Activated T-cell treated with anti-CD3 and anti-CD28 coated beads for 24 hours (primary cell): ENCODE measurements at regions not wholly inside any gene's neighbourhood (a gene's known extent, or its start where the extent isn't known, plus 50 kb on each side); places are given as distances from the start of the nearest gene placed in this dataset.

Experiments
- DNase-seq: peaks from one replicate; pipeline ENCODE4 v3.0.0-alpha.2; 2020; ENCODE audit warnings: low read depth

DNA sequence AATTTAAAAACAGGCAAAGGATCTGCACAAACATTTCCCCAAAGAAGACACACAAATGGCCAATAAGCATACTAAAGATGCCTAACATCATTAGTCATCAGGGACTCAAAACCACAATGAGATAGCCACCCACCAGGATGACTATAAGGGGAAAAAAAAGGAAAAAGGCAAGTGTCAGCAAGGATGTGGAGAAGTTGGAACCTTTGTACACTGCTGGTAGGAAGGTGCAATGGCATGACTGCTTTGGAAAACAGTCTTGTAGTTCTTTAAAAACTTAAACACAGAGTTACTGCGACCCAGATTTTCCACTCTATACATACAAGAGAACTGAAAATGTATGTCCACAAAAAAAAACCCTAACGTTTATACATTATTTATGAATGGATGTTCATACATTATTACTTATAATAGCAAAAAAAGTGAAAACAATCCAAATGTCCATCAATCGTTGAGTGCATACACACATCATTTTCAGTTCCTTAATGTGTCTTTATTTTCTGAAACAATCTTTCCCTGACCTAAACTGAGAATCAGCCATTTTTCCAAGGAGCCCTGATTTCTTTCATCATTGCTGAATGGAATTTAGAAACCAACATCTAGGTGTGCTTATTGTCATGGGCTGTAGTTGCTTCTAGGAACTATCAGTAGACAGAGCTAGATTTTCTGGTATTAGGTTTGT lies 64.7 kb upstream of the TLK1 start:
- DNase-seq = no peak

DNA sequence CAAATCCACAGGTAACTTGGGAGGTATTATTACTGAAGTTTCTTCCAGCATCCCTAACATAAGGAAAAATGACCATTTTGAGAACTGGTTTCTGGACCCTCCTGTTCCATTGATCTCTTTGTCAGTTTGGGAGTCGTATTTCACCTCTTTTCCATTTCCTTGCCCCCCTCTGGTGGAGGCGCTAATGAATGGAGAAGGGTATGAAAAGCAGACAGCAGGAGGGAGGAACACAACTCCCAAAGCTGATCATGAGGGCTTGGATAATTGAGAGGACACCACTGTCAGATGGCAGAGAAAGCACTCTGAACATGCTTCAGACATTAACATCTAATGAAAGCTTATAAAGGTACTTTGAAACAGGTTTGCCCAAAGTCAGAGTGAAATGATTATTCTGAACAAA lies 56.6 kb upstream of the TLK1 start:
- DNase-seq = no peak

DNA sequence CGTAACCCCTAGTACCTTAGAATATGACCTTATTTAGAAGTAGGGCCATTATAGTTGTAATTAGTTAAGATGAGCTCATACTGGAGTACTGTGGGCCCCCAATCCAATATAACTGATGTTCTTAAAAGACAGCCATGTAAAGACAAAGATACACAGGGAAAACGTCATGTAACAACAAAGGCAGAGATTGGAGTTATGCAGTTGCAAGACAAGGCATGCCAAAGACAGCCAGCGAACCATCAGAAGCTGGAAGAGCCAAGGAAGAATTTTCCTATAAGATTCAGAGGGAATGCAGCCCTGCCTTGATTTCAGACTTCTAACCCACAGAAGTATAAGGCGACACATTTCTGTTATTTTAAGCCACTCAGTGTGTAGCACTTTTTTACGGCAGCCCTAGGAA lies 55.9 kb upstream of the TLK1 start:
- DNase-seq = no peak

DNA sequence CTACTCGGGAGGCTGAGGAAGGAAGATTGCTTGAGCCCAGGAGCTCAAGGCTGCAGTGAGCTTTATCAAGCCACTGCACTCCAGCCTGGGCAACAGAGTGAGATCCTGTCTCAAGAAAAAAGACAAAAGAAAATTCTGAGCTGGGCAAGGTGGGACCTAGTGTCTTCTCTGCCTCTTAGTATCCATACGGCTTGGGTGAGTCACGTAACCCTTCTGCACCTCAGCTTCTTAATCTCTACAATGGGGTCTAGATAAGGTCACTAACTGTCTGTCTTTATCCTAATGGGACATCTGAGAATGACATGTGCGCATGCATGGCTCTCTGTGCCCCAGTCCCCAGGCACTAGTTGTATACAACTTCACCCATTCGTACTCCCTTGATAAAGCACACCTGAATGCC lies 53.4 kb upstream of the TLK1 start:
- DNase-seq = no peak

DNA sequence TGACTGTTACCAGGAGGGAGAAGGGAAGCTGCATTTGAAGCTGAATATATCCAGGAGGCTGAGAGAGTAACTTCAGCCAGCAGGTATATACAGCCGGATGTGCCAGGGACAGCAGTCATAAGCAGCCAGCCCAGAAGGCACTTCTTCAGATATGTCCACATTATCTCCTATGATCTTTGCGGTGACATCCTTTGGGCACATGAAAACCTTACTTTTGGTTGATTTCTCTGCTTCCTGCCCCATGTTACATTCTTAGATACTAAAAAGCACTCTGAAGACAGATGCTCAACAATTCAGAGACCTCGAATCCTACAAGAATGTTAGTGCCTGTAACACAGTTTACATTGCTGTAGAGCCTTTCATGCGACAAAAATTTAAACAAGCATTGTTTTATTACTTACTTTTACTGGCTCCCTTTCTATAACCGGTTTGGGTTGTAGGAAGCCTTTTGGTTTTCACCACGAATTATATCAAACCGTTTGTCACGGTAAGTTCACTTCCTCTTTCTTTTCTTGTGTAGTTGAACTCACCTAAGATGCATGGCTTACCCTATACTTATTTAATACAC lies 50.3 kb upstream of the TLK1 start:
- DNase-seq = peak; percentile 1
